K562 (cell line): ENCODE measurements at regions not wholly inside any gene's neighbourhood (a gene's known extent, or its start where the extent isn't known, plus 50 kb on each side); places are given as distances from the start of the nearest gene placed in this dataset.

Experiments used
- ATAC-seq: fragments of 200-7000 bp; cut with Tn5 transposase; 3 replicates; pipeline ENCODE4 v1.9.1; 2020; ENCODE audit warnings: moderate library complexity
- BruUV-seq: library from RNA; stranded (reverse); fragments of 400-500 nt; replicated peaks from 2 replicates; lab custom pipeline; 2021; lab: Mats Ljungman, UMichigan
- CTCF ChIA-PET: fragments of 300-600 bp; formaldehyde crosslinking; extraction: SDS; loops from one replicate; lab custom pipeline; 2021; ENCODE audit warnings: low intra/inter-chr PET ratio; lab: Yijun Ruan, JAX
- POLR2A ChIA-PET: fragments of 300-600, 350-650 bp; sonication (Branson Sonifier 250); formaldehyde crosslinking; extraction: SDS; loops from one replicate; lab custom pipeline; 2021; ENCODE audit warnings: antibody characterized with exemption, inconsistent platforms; lab: Yijun Ruan, JAX
- DNase-seq, 4 experiments: peaks; one replicate each; pipeline versions ENCODE4 v3.0.0 to v3.0.0-alpha.2; 2011 to 2018; ENCODE audit warnings: low spot score in 3 of 4, mixed read lengths in 3 of 4; ENCODE audit errors: extremely low read depth in 1 of 4
- FAIRE-seq: peaks from 2 replicates; lab custom pipeline; 2011; peaks lifted over from hg19 to GRCh38; lab: Jason Lieb, UNC
- H2AFZ ChIP-seq: 2 replicates; pipeline ENCODE4 v1.6.0; 2011; ENCODE audit warnings: low read depth, low read length, control low read depth, inconsistent platforms
- H3K27ac ChIP-seq: fragments of 200-600 bp; 3 replicates; pipeline ENCODE4 v1.8.0; 2011; ENCODE audit warnings: low read depth, mild to moderate bottlenecking, control low read depth, inconsistent platforms, low read length, moderate library complexity, mixed read lengths; ENCODE audit errors: extremely low read depth
- H3K27me3 ChIP-seq, 2 experiments: fragments of 300-600 bp in 1 of 2; 2 replicates in 1 of 2; 3 replicates in 1 of 2; pipeline versions ENCODE4 v1.6.0 to v1.8.0; 2011; ENCODE audit warnings: inconsistent platforms in 2 of 2, low read length in 2 of 2, mild to moderate bottlenecking in 1 of 2, mixed read lengths in 1 of 2, moderate library complexity in 1 of 2; ENCODE audit not compliant: control insufficient read depth in 2 of 2, insufficient read depth in 2 of 2
- H3K36me3 ChIP-seq: fragments of 300-600 bp; 3 replicates; pipeline ENCODE4 v1.8.0; 2011; ENCODE audit warnings: mild to moderate bottlenecking, low read length, inconsistent platforms; ENCODE audit not compliant: control insufficient read depth, insufficient read depth
- H3K4me1 ChIP-seq, 2 experiments: fragments of 200-600 bp in 1 of 2; replicated peaks in 1 of 2; 2 replicates in 1 of 2; 3 replicates in 1 of 2; pipeline versions ENCODE4 v1.5.1 to v1.8.0; 2011; ENCODE audit warnings: inconsistent platforms in 2 of 2, low read length in 2 of 2, mild to moderate bottlenecking in 1 of 2, mixed read lengths in 1 of 2, moderate library complexity in 1 of 2; ENCODE audit not compliant: control insufficient read depth in 2 of 2, insufficient read depth in 2 of 2
- H3K4me2 ChIP-seq: 2 replicates; pipeline ENCODE4 v1.6.1; 2011; ENCODE audit warnings: low read length, control low read depth, inconsistent platforms, mixed read lengths; ENCODE audit not compliant: insufficient read depth
- H3K4me3 ChIP-seq: fragments of 200-600 bp; sonication (generic), shearing (Covaris generic); 2 replicates; pipeline ENCODE4 v1.5.1; 2016; ENCODE audit warnings: control low read depth, inconsistent platforms
- H3K79me2 ChIP-seq: fragments of 200-600 bp; 3 replicates; pipeline ENCODE4 v1.8.0; 2011; ENCODE audit warnings: low read length, inconsistent platforms; ENCODE audit not compliant: control insufficient read depth, insufficient read depth
- H3K9ac ChIP-seq, 2 experiments: 2 replicates each; pipeline versions ENCODE4 v1.6.0 to v1.6.1; 2011; ENCODE audit warnings: low read depth in 2 of 2, low read length in 2 of 2, control low read depth in 1 of 2, inconsistent platforms in 1 of 2, mild to moderate bottlenecking in 1 of 2, mixed read lengths in 1 of 2; ENCODE audit not compliant: insufficient read depth in 1 of 2
- H3K9me1 ChIP-seq: one replicate; pipeline ENCODE4 v1.6.0; 2011; ENCODE audit warnings: inconsistent platforms, mild to moderate bottlenecking, low read length, moderate library complexity; ENCODE audit not compliant: control insufficient read depth, insufficient read depth
- H3K9me3 ChIP-seq: replicated peaks from 2 replicates; pipeline ENCODE4 v1.5.1; 2011; ENCODE audit warnings: low read depth, low read length, inconsistent platforms; ENCODE audit not compliant: control insufficient read depth, insufficient read depth
- H4K20me1 ChIP-seq: replicated peaks from 2 replicates; pipeline ENCODE4 v1.6.1; 2011; ENCODE audit warnings: low read length, inconsistent platforms, mixed read lengths; ENCODE audit not compliant: control insufficient read depth, insufficient read depth
- CHD1 ChIP-seq: fragments of 200-600 bp; sonication (generic); IDR thresholded peaks from one replicate; pipeline ENCODE4 v1.6.1; 2012; ENCODE audit warnings: mild to moderate bottlenecking, moderate library complexity, low read length, inconsistent platforms
- FIP1L1 ChIP-seq: fragments of 200-400 bp; formaldehyde crosslinking; IDR thresholded peaks from 2 replicates; pipeline ENCODE4 v1.6.1; 2018; ENCODE audit warnings: mild to moderate bottlenecking, low read depth, low read length; ENCODE audit not compliant: poor library complexity, severe bottlenecking
- HDAC3 ChIP-seq: fragments of 450-650 bp; IDR thresholded peaks from 2 replicates; pipeline ENCODE4 v1.6.1; 2018; ENCODE audit warnings: borderline replicate concordance, mild to moderate bottlenecking, moderate library complexity; ENCODE audit not compliant: partially characterized antibody
- JUND ChIP-seq, 2 experiments: IDR thresholded peaks; 2 replicates in 1 of 2; 3 replicates in 1 of 2; pipeline ENCODE4 v1.6.1; 2011; ENCODE audit warnings: borderline replicate concordance in 2 of 2, low read depth in 2 of 2, low read length in 2 of 2, improper control_type of control experiment in 1 of 2, missing biosample characterization in 1 of 2, missing genetic modification characterization in 1 of 2, missing genetic modification reagents in 1 of 2
- POLR3A ChIP-seq: IDR thresholded peaks from 2 replicates; pipeline ENCODE4 v1.6.1; 2011; ENCODE audit warnings: borderline replicate concordance, mild to moderate bottlenecking, moderate library complexity; ENCODE audit not compliant: insufficient read length, insufficient read depth; ENCODE audit errors: extremely low read depth
- SNRNP70 ChIP-seq: fragments of 200-400 bp; formaldehyde crosslinking; optimal IDR thresholded peaks from 2 replicates; pipeline ENCODE3; 2017; ENCODE audit warnings: low read depth, low read length
- TAF7 ChIP-seq: fragments of 450-650 bp; IDR thresholded peaks from 2 replicates; pipeline ENCODE4 v1.6.1; 2016; ENCODE audit warnings: missing genetic modification characterization, missing compliant biosample characterization
- ZBED1 ChIP-seq: IDR thresholded peaks from 2 replicates; pipeline ENCODE4 v1.6.1; 2014
- ZNF274 ChIP-seq: IDR thresholded peaks from 2 replicates; pipeline ENCODE4 v1.6.1; 2011; ENCODE audit warnings: low read depth, mild to moderate bottlenecking, low read length, moderate library complexity, borderline replicate concordance
- in situ Hi-C: fragments of 300-500 bp; cut with MboI; formaldehyde crosslinking; loops from 4 replicates; pipeline ENCODE4 v1.15.0; 2018; ENCODE audit warnings: inconsistent platforms, mixed read lengths
- intact Hi-C: fragments of 100-400 bp; cut with micrococcal nuclease; formaldehyde crosslinking; loops from 2 replicates; pipeline ENCODE4 v1.14.2; 2022
- TF ChIP-seq, protein P1 (sequence below): fragments of 250-450 bp; sonication (Bioruptor Pico); IDR thresholded peaks from 2 replicates; pipeline ENCODE4 v1.4.0; 2020; ENCODE audit warnings: mild to moderate bottlenecking

DNA sequence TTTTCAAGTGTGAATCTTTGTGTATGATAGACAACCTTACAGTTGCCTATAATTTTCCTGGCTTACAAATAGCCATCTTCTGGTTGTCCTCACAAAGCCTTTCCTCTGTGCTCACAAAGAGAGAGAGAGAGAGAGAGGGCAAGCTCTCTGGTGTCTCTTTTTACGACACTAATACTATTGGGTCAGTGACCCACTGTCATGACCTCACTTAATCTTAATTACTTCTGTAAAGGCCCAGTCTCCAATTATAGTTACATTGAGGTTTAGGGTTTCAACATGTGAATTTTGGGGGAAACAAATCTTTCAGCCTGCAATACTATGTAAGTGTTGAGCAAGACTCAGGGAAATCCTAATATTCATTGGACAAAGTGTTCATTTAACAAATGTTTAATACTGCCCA is 167.4 kb upstream of the COL11A1 start (continued):
- TF ChIP-seq, protein P1, sequence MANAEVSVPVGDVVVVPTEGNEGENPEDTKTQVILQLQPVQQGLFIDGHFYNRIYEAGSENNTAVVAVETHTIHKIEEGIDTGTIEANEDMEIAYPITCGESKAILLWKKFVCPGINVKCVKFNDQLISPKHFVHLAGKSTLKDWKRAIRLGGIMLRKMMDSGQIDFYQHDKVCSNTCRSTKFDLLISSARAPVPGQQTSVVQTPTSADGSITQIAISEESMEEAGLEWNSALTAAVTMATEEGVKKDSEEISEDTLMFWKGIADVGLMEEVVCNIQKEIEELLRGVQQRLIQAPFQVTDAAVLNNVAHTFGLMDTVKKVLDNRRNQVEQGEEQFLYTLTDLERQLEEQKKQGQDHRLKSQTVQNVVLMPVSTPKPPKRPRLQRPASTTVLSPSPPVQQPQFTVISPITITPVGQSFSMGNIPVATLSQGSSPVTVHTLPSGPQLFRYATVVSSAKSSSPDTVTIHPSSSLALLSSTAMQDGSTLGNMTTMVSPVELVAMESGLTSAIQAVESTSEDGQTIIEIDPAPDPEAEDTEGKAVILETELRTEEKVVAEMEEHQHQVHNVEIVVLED (CRISPR knock-in tag) = no peak
- no peak for TF ChIP-seq ZNF274
- no peak for TF ChIP-seq CHD1
- TF ChIP-seq ZBED1 = no peak
- TF ChIP-seq POLR3A = no peak
- no peak for TF ChIP-seq HDAC3

DNA sequence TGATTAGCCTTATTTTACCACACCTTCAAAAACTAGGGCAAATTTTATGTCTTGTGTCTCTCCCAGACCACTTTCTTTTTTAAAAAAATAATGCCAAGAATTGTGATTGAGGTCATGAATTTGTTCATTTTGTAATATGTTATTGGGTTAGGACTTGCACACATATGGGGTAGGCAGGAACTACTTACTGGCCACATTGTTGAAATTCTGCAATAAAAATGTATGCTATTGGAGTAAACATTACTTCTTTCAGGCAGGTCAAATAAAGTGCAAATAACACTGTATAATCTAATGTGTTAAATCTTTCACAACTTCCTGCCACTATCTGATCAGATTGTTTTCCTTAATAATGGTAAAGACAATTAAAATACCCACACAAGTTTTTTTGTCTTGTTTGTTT is 166.6 kb upstream of the COL11A1 start:
- in situ Hi-C loops = no loop called here
- Histone ChIP-seq H3K36me3 (no peaks in the 10 kb centered on the region), H3K79me2 (no peaks in the 10 kb centered on the region), H3K4me2 (no peak overlapping the region), H3K9me1 (no peaks in the 10 kb centered on the region), H3K9ac (no peak overlapping the region), H4K20me1 (no peaks in the 10 kb centered on the region), H3K27ac (no peak overlapping the region), H3K4me1 (no peaks in the 10 kb centered on the region), H3K27me3 (no peaks in the 10 kb centered on the region), H2AFZ (no peak overlapping the region), H3K4me3 (no peak overlapping the region), H3K9me3 (no peaks in the 10 kb centered on the region)
- CTCF ChIA-PET = no interaction called here
- intact Hi-C loops = no loop called here
- FAIRE-seq (no peak), DNase-seq (no peak), ATAC-seq (no peak)
- BruUV-seq = no TSS peak
- POLR2A ChIA-PET = no interaction called here
- TF ChIP-seq SNRNP70 = no peak
- no peak for TF ChIP-seq JUND (IDR thresholded peaks at IDR 0.05; ENCODE audit: borderline replicate concordance, low read depth, low read length)
- no peak for TF ChIP-seq JUND (tag; IDR thresholded peaks at IDR 0.05; ENCODE audit: borderline replicate concordance, low read depth, low read length)
- TF ChIP-seq FIP1L1 = no peak
- TF ChIP-seq TAF7 = no peak
